Transverse colon (tissue), 4 donors: ENCODE measurements at regions not wholly inside any gene's neighbourhood (a gene's known extent, or its start where the extent isn't known, plus 50 kb on each side); places are given as distances from the start of the nearest gene placed in this dataset.

Experiments
- DNase-seq: peaks from one replicate; pipeline ENCODE4 v3.0.0-alpha.2; 2019
- H3K27ac ChIP-seq, 4 donors: fragments of 200-600 bp; sonication (generic); 2 replicates each; pipeline ENCODE4 v1.5.1; 2016 to 2018; ENCODE audit warnings: inconsistent platforms in 4 of 4
- H3K27me3 ChIP-seq: fragments of 200-600 bp; sonication (generic); 2 replicates; pipeline ENCODE4 v1.5.1; 2017; ENCODE audit warnings: inconsistent platforms
- H3K36me3 ChIP-seq, 4 donors: fragments of 200-600 bp; sonication (generic); 2 replicates each; pipeline ENCODE4 v1.5.1; 2017 to 2019; ENCODE audit warnings: inconsistent platforms in 4 of 4
- H3K4me1 ChIP-seq, 4 donors: fragments of 200-600 bp; sonication (generic); 2 replicates each; pipeline ENCODE4 v1.5.1; 2017 to 2020; ENCODE audit warnings: inconsistent platforms in 4 of 4
- H3K4me3 ChIP-seq, 4 donors: fragments of 200-600 bp; sonication (generic); 1 replicate in 1 of 4; 2 replicates in 3 of 4; pipeline versions ENCODE4 v1.5.1 to v1.6.1; 2017 to 2019; ENCODE audit warnings: inconsistent platforms in 4 of 4
- H3K9me3 ChIP-seq, 2 donors: fragments of 200-600 bp; sonication (generic); 2 replicates each; pipeline ENCODE4 v1.5.1; 2017 to 2019; ENCODE audit warnings: inconsistent platforms in 2 of 2
- CTCF ChIP-seq, 5 experiments: fragments of 200-600 bp in 3 of 5; fragments of 450-650 bp in 2 of 5; sonication (generic) in 3 of 5; IDR thresholded peaks; 1 replicate in 2 of 5; 2 replicates in 3 of 5; pipeline ENCODE4 v1.5.1; 2016 to 2017; ENCODE audit warnings: antibody characterized with exemption in 5 of 5, inconsistent platforms in 3 of 5, mild to moderate bottlenecking in 2 of 5, moderate library complexity in 1 of 5
- EP300 ChIP-seq: sonication (generic); formaldehyde crosslinking; IDR thresholded peaks from one replicate; pipeline ENCODE4 v1.6.1; 2017; ENCODE audit warnings: antibody characterized with exemption, low read depth
- POLR2A ChIP-seq: fragments of 450-650 bp; IDR thresholded peaks from one replicate; pipeline ENCODE4 v1.6.1; 2016; ENCODE audit warnings: antibody characterized with exemption, mild to moderate bottlenecking, moderate library complexity
- POLR2AphosphoS5 ChIP-seq, 3 donors: sonication (generic); formaldehyde crosslinking; IDR thresholded peaks; one replicate each; pipeline ENCODE4 v1.6.1; 2016; ENCODE audit warnings: antibody characterized with exemption in 3 of 3
- WGBS, 2 donors: methylation state at CpG; one replicate each; pipeline ENCODE4 v1.1.5; 2018; ENCODE audit warnings: low coverage in 1 of 2; 5-methylcytosine and 5-hydroxymethylcytosine counted together
- in situ Hi-C, 4 donors: fragments of 200-750 bp; cut with MboI; loops; one replicate each; pipeline versions ENCODE4 v1.15.0 to v1.15.1; 2017; ENCODE audit warnings: low sequenced_read_pairs in 3 of 4, low pct_ligation_motif_present in 1 of 4, low pct_unique_long_range_greater_than_20kb in 1 of 4
- intact Hi-C: fragments of 100-400 bp; cut with DNase I; formaldehyde crosslinking; loops from one replicate; pipeline ENCODE4 v1.15.1; 2023; ENCODE audit warnings: low total_unique reads

DNA sequence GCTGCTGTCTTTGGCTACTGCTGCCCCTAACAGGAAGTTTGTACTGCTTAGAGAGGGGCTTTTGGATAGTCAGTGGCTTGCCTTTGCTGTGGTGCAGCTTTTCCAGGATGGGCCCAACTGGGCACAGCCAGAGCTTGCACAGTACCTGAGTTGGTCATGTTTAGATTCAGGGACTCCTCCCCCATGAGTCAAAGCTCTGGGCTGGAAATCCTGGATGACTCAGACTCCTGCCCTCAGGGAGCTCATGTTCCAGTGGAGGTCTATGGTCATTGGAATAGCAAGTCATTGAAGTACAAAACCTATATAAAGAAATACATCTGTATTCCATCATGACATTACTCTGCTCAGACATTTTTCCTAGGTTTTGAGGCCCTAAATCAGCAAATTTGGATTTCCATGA, 66.7 kb upstream of the PJA1 start:
- TF ChIP-seq CTCF (IDR thresholded peaks at IDR 0.05), result no peak
- TF ChIP-seq POLR2AphosphoS5 (IDR thresholded peaks at IDR 0.05), result no peak
- TF ChIP-seq EP300, result no peak
- TF ChIP-seq POLR2A, result no peak
- Histone ChIP-seq H3K4me3 (no peak overlapping the region), H3K27ac (no peak overlapping the region), H3K27me3 (no peaks in the 10 kb centered on the region), H3K36me3 (no peaks in the 10 kb centered on the region), H3K9me3 (no peaks in the 10 kb centered on the region), H3K4me1 (no peaks in the 10 kb centered on the region)
- in situ Hi-C loops (no loop called here), intact Hi-C loops (no loop called here)
- no peak for DNase-seq

DNA sequence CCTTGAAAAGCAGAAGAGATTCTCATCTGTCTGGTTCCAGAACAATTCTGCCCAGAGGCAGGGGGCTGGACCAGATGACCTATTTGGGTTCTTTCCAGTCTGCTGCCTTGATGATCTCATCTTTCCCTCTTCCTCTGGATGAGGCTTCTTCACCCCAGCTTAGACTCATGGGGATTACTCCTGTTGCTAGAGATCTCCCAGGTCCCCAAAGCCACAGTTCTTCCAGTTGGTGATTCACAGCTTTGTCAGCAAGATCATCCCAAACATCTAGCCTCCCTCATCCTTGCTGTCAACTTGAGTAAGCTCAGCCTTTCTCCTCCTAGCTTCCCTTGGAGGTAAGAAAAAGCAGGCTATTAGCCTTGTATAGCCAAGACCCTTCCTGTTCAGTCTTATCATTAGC, 64.2 kb upstream of the PJA1 start:
- H3K9me3 ChIP-seq, result no peaks in the 10 kb centered on the region
- intact Hi-C loops (loop anchor here (5.0 kb wide), 1 partner anchor 58 kb away; no protein-coding TSS in a partner anchor), in situ Hi-C loops (loop anchor here in 2 of 4 donors (10.0 kb wide), 1 partner anchor 405 kb away; the partner anchor contains the start of gene EFNB1 (in 2 of the 2))
- H3K36me3 ChIP-seq, result no peaks in the 10 kb centered on the region
- H3K27me3 ChIP-seq, result no peaks in the 10 kb centered on the region
- H3K4me1 ChIP-seq, result no peaks in the 10 kb centered on the region
- no peak overlapping the region for H3K4me3 ChIP-seq
- TF ChIP-seq EP300, result no peak
- no peak for TF ChIP-seq CTCF (IDR thresholded peaks at IDR 0.05)
- TF ChIP-seq POLR2AphosphoS5 (IDR thresholded peaks at IDR 0.05), result no peak
- no peak for TF ChIP-seq POLR2A
- no peak for DNase-seq
- no peak overlapping the region for H3K27ac ChIP-seq

GRCh38 chrX:69228732-69229131, 63.5 kb upstream of the PJA1 start:
- intact Hi-C loops (loop anchor here (5.0 kb wide), 1 partner anchor 59 kb away; no protein-coding TSS in a partner anchor), in situ Hi-C loops (loop anchor here in 2 of 4 donors (10.0 kb wide), 1 partner anchor 404 kb away; the partner anchor contains the start of gene EFNB1 (in 2 of the 2))
- no peaks in the 10 kb centered on the region for H3K27me3 ChIP-seq

GRCh38 chrX:69226459-69227158, 61.4 kb upstream of the PJA1 start:
- Histone ChIP-seq H3K4me3 (no peak overlapping the region), H3K36me3 (no peaks in the 10 kb centered on the region), H3K9me3 (no peaks in the 10 kb centered on the region), H3K4me1 (no peaks in the 10 kb centered on the region), H3K27ac (no peak overlapping the region), H3K27me3 (no peaks in the 10 kb centered on the region)
- in situ Hi-C loops (loop anchor here in 2 of 4 donors (10.0 kb wide), 1 partner anchor 402 kb away; the partner anchor contains the start of gene EFNB1 (in 2 of the 2)), intact Hi-C loops (loop anchor here (5.0 kb wide), 1 partner anchor 61 kb away; no protein-coding TSS in a partner anchor)
- DNase-seq, result no peak
- WGBS, 2 donors, result 63% methylated on average over 9 of the region's 9 CpGs; no CpG with 5 or more reads in 1 of the 2 donors
- TF ChIP-seq EP300 (no peak), POLR2A (no peak), POLR2AphosphoS5 (IDR thresholded peaks at IDR 0.05) (no peak), CTCF (IDR thresholded peaks at IDR 0.05) (no peak)

More at GRCh38 chrX:69228732-69229131, 63.5 kb upstream of the PJA1 start:
- Histone ChIP-seq H3K4me3 (no peak overlapping the region), H3K9me3 (no peaks in the 10 kb centered on the region), H3K27ac (peak overlapping the region in 1 of 4 donors; percentile 6), H3K4me1 (no peaks in the 10 kb centered on the region), H3K36me3 (no peaks in the 10 kb centered on the region)
- WGBS, 2 donors, result 74% methylated on average over 4 of the region's 4 CpGs; no CpG with 5 or more reads in 1 of the 2 donors
- DNase-seq, result no peak
- TF ChIP-seq POLR2A (no peak), EP300 (no peak), POLR2AphosphoS5 (IDR thresholded peaks at IDR 0.05) (no peak), CTCF (IDR thresholded peaks at IDR 0.05) (no peak)
